Kidney (tissue), 13 donors: ENCODE measurements at regions not wholly inside any gene's neighbourhood (a gene's known extent, or its start where the extent isn't known, plus 50 kb on each side); places are given as distances from the start of the nearest gene placed in this dataset.

Source experiments
- DNase-seq, 5 donors: peaks; one replicate each; pipeline ENCODE4 v3.0.0-alpha.2; 2013 to 2020
- FAIRE-seq: peaks from 2 replicates; lab custom pipeline; 2012; peaks lifted over from hg19 to GRCh38; lab: Jason Lieb, UNC
- H3K27ac ChIP-seq, 2 donors: one replicate each; pipeline ENCODE4 v1.7.0; 2013; ENCODE audit warnings: low read depth in 2 of 2, low read length in 2 of 2, inconsistent platforms in 1 of 2
- H3K27me3 ChIP-seq: one replicate; pipeline ENCODE4 v1.7.1; 2013; ENCODE audit warnings: low read length, inconsistent platforms; ENCODE audit not compliant: control insufficient read depth, insufficient read depth
- H3K36me3 ChIP-seq, 3 donors: one replicate each; pipeline versions ENCODE4 v1.7.0 to v1.7.1; 2013; ENCODE audit warnings: low read length in 3 of 3, control low read depth in 1 of 3, inconsistent platforms in 1 of 3; ENCODE audit not compliant: insufficient read depth in 3 of 3, control insufficient read depth in 2 of 3
- H3K4me1 ChIP-seq, 3 donors: one replicate each; pipeline versions ENCODE4 v1.7.0 to v1.7.1; 2013; ENCODE audit warnings: low read length in 3 of 3, inconsistent platforms in 1 of 3, low read depth in 1 of 3; ENCODE audit not compliant: control insufficient read depth in 2 of 3, insufficient read depth in 2 of 3
- H3K4me3 ChIP-seq, 3 donors: one replicate each; pipeline versions ENCODE4 v1.7.0 to v1.8.1; 2013; ENCODE audit warnings: low read length in 3 of 3, control low read depth in 1 of 3, inconsistent platforms in 1 of 3
- H3K9ac ChIP-seq, 3 donors: one replicate each; pipeline versions ENCODE4 v1.7.0 to v1.7.1; 2013; ENCODE audit warnings: low read length in 3 of 3, control low read depth in 1 of 3, inconsistent platforms in 1 of 3
- H3K9me3 ChIP-seq, 3 donors: one replicate each; pipeline versions ENCODE4 v1.7.0 to v1.7.1; 2013; ENCODE audit warnings: low read length in 3 of 3, control low read depth in 1 of 3, inconsistent platforms in 1 of 3; ENCODE audit not compliant: control insufficient read depth in 2 of 3, insufficient read depth in 1 of 3
- intact Hi-C: fragments of 100-400 bp; cut with DNase I; formaldehyde crosslinking; loops from one replicate; pipeline ENCODE4 v1.11.1; 2022
- TF ChIP-seq, protein P1 (sequence below): IDR thresholded peaks from 3 replicates; pipeline ENCODE4 v1.5.1; 2012; ENCODE audit warnings: mild to moderate bottlenecking, moderate library complexity, borderline replicate concordance; ENCODE audit not compliant: insufficient read depth; ENCODE audit errors: extremely low read depth
- donor health status: control.
- donor health status: control.
- donor health status: control.
- donor health status: control.
- donor health status: control.
- donor health status: DM: yes; HTN: yes; CAD: no.
- donor health status: Normal renal cell carcinoma (clear cell type).

DNA sequence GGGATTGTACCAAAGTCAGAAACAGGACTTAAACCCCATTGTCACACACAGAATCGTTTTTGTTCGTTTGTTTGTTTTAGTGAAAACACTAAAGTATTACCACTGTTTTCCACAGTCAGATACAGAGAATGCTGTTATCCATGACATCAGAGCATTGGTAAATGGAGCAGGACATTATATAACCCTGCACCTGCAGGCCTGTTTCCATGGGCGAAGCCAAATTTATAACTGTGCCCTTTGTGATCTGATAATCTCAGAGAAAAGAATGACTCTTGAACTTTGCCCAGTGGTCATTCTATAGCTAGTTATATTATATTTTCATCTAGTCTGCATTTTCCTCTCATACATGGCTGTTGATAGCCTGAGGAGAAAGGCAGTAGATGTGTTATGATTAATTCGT lies 217.6 kb downstream of the TMEM182 start:
- H3K4me1 ChIP-seq = no peaks in the 10 kb centered on the region
- no peaks in the 10 kb centered on the region for H3K9me3 ChIP-seq
- FAIRE-seq = no peak
- TF ChIP-seq, protein P1, sequence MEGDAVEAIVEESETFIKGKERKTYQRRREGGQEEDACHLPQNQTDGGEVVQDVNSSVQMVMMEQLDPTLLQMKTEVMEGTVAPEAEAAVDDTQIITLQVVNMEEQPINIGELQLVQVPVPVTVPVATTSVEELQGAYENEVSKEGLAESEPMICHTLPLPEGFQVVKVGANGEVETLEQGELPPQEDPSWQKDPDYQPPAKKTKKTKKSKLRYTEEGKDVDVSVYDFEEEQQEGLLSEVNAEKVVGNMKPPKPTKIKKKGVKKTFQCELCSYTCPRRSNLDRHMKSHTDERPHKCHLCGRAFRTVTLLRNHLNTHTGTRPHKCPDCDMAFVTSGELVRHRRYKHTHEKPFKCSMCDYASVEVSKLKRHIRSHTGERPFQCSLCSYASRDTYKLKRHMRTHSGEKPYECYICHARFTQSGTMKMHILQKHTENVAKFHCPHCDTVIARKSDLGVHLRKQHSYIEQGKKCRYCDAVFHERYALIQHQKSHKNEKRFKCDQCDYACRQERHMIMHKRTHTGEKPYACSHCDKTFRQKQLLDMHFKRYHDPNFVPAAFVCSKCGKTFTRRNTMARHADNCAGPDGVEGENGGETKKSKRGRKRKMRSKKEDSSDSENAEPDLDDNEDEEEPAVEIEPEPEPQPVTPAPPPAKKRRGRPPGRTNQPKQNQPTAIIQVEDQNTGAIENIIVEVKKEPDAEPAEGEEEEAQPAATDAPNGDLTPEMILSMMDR = no peak
- H3K9ac ChIP-seq = no peak overlapping the region
- DNase-seq = no peak
- H3K27ac ChIP-seq = no peak overlapping the region
- no peaks in the 10 kb centered on the region for H3K36me3 ChIP-seq
- H3K4me3 ChIP-seq = no peak overlapping the region
- intact Hi-C loops = no loop called here
- H3K27me3 ChIP-seq = no peaks in the 10 kb centered on the region

DNA sequence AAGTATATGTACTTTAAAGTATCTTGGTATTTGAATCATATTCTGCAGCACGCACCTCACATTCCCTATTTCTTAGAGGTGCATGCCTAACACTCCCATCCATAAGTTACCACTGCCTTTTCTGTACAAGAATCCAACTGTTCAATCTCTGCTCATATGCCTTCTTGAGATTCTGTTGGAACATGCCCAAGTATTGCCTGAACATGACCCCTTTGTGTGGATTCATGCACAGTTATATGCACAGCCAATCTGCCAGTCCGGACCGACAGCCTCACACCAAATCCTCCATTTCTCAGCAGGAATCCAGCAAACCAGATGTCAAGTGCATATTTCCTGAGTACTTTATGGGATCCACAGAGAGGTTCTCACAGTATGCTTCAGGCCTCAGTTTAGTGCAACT lies 222.0 kb downstream of the TMEM182 start:
- DNase-seq = no peak
- H3K27me3 ChIP-seq = no peaks in the 10 kb centered on the region
- no peak overlapping the region for H3K27ac ChIP-seq
- no peak for FAIRE-seq
- H3K4me1 ChIP-seq = no peaks in the 10 kb centered on the region
- TF ChIP-seq, protein P1 = no peak
- no peak overlapping the region for H3K9ac ChIP-seq
- H3K36me3 ChIP-seq = no peaks in the 10 kb centered on the region
- no peak overlapping the region for H3K4me3 ChIP-seq
- H3K9me3 ChIP-seq = no peaks in the 10 kb centered on the region
- intact Hi-C loops = no loop called here

DNA sequence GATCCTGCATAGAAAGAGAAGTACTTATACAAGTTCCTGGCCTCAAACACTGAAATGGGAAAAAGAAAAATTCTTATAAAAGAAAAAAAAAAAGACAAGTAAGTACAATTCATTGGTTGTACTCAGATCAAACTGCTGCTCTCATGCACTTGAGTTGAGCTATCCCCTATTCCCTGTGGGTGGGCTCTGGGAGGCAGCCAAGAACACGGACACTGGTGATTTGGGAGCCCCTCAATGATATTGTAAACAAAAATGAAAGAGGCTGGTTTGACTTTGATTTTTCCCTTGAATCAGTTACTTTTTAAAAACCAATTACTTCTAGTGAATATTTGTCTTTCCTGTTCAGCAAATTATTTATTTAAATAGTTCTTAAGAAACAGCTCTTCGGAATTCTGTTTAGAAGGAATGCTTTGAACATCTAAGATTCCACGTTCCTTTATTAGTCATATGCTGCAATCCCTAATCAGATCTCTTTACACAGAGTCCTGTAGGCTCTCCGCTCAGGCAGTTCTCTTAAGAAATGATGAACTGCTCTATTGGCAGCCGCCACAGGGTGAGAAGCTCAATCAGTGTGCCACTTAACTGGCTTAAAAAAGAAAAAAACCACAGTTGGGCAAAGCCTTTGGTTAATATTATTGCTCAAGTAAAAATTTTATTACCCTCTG lies 225.1 kb downstream of the TMEM182 start:
- TF ChIP-seq, protein P1 = no peak
- no peaks in the 10 kb centered on the region for H3K4me1 ChIP-seq
- H3K27me3 ChIP-seq = no peaks in the 10 kb centered on the region
- no peak overlapping the region for H3K9ac ChIP-seq
- H3K36me3 ChIP-seq = no peaks in the 10 kb centered on the region
- H3K9me3 ChIP-seq = no peaks in the 10 kb centered on the region
- intact Hi-C loops = no loop called here
- H3K27ac ChIP-seq = no peak overlapping the region
- no peak overlapping the region for H3K4me3 ChIP-seq
- DNase-seq = no peak
- FAIRE-seq = no peak

DNA sequence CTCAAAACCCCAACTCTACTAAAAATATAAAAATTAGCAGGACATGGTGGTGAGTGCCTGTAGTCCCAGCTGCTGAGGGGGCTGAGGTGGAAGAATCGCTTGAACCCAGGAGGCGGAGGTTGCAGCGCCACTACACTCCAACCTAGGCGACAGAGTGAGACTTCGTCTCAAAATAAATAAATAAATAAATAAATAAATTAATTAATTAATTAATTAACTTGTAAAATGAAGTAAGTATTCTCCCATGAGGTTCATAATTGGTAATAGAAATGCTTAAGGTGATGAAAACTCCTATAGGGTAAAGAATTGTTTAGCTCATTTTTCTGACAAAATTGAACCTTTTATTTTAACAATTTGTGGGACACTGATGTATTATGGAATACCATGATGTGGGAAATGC lies 230.8 kb downstream of the TMEM182 start:
- Histone ChIP-seq H3K4me1 (no peaks in the 10 kb centered on the region), H3K27ac (no peak overlapping the region), H3K4me3 (no peak overlapping the region), H3K36me3 (no peaks in the 10 kb centered on the region), H3K9ac (no peak overlapping the region), H3K9me3 (no peaks in the 10 kb centered on the region), H3K27me3 (no peaks in the 10 kb centered on the region)
- TF ChIP-seq, protein P1 = no peak
- DNase-seq (no peak), FAIRE-seq (no peak)
- intact Hi-C loops = no loop called here
